HK-2 (cell line): ENCODE measurements at regions not wholly inside any gene's neighbourhood (a gene's known extent, or its start where the extent isn't known, plus 50 kb on each side); places are given as distances from the start of the nearest gene placed in this dataset.

Experiments
- DNase-seq: peaks from one replicate; pipeline ENCODE4 v3.0.0-alpha.2; 2018; ENCODE audit not compliant: unreplicated experiment

- no peak for DNase-seq
These were observed 296.8 kb downstream of the WDR72 start for GRCh38 chr15:53462651-53463050.

- DNase-seq, result no peak
These were observed 297.8 kb downstream of the WDR72 start for GRCh38 chr15:53461677-53462076.

- no peak for DNase-seq
These were observed 300.7 kb downstream of the WDR72 start for GRCh38 chr15:53458736-53459135.

- DNase-seq, result no peak
These were observed 302.0 kb downstream of the WDR72 start for GRCh38 chr15:53457479-53457878.

- DNase-seq, result no peak
These were observed 304.4 kb downstream of the WDR72 start for GRCh38 chr15:53454843-53455721.

GRCh38 chr15:53454535-53454842 lies 305.0 kb downstream of the WDR72 start:
- DNase-seq, result no peak

- DNase-seq, result no peak
These were observed 306.0 kb downstream of the WDR72 start for GRCh38 chr15:53453253-53454105.

- no peak for DNase-seq
These were observed 311.0 kb downstream of the WDR72 start for GRCh38 chr15:53448232-53449015.

GRCh38 chr15:53447742-53448141 lies 311.7 kb downstream of the WDR72 start:
- DNase-seq, result no peak

- no peak for DNase-seq
These were observed 312.3 kb downstream of the WDR72 start for GRCh38 chr15:53447053-53447574.

- no peak for DNase-seq
These were observed 313.1 kb downstream of the WDR72 start for GRCh38 chr15:53446376-53446775.

GRCh38 chr15:53445531-53445930 lies 313.9 kb downstream of the WDR72 start:
- no peak for DNase-seq

GRCh38 chr15:53437985-53438841 lies 321.2 kb downstream of the WDR72 start:
- no peak for DNase-seq

- DNase-seq, result no peak
These were observed 322.1 kb downstream of the WDR72 start for GRCh38 chr15:53437366-53437765.

- no peak for DNase-seq
These were observed 325.2 kb downstream of the WDR72 start for GRCh38 chr15:53434174-53434678.

GRCh38 chr15:53416219-53416940 lies 343.1 kb downstream of the WDR72 start:
- no peak for DNase-seq

GRCh38 chr15:53414167-53414566 lies 345.3 kb downstream of the WDR72 start:
- DNase-seq, result no peak

- DNase-seq, result no peak
These were observed 346.9 kb downstream of the WDR72 start for GRCh38 chr15:53412542-53412941.

GRCh38 chr15:53404930-53405493 lies 354.5 kb downstream of the WDR72 start:
- no peak for DNase-seq

- DNase-seq, result no peak
These were observed 358.0 kb downstream of the WDR72 start for GRCh38 chr15:53401503-53401902.
